DLD1 (cell line): ENCODE measurements at regions not wholly inside any gene's neighbourhood (a gene's known extent, or its start where the extent isn't known, plus 50 kb on each side); places are given as distances from the start of the nearest gene placed in this dataset.
"Not testable (repeated sequence)": the region's sequence is repeated elsewhere in the genome, so short reads cannot be mapped to it uniquely, and the experiment has no call there.

Experiments
- in situ Hi-C: cut with HindIII; loops from 2 replicates; pipeline ENCODE4 v1.10.0; 2017; ENCODE audit warnings: low sequenced_read_pairs

- in situ Hi-C loops: no loop called here
Measured at GRCh38 chr2:194332799-194333490, 1324.1 kb upstream of the SLC39A10 start.

GRCh38 chr2:194328456-194328855 is 1328.6 kb upstream of the SLC39A10 start:
- in situ Hi-C loops: no loop called here

GRCh38 chr2:194327196-194327888 is 1329.7 kb upstream of the SLC39A10 start:
- in situ Hi-C loops: no loop called here

GRCh38 chr2:194323740-194324139 is 1333.3 kb upstream of the SLC39A10 start:
- in situ Hi-C loops: no loop called here

GRCh38 chr2:194320520-194320919 is 1336.5 kb upstream of the SLC39A10 start:
- in situ Hi-C loops: no loop called here

- in situ Hi-C loops: no loop called here
Measured at GRCh38 chr2:194319222-194319992, 1337.6 kb upstream of the SLC39A10 start.

- in situ Hi-C loops: no loop called here
Measured at GRCh38 chr2:194314042-194314441, 1343.0 kb upstream of the SLC39A10 start.

- in situ Hi-C loops: no loop called here
Measured at GRCh38 chr2:194304191-194304590, 1352.8 kb upstream of the SLC39A10 start.

- in situ Hi-C loops: no loop called here
Measured at GRCh38 chr2:194301946-194302345, 1355.1 kb upstream of the SLC39A10 start.

GRCh38 chr2:194294156-194294555 is 1362.9 kb upstream of the SLC39A10 start:
- in situ Hi-C loops: no loop called here

- in situ Hi-C loops: no loop called here
Measured at GRCh38 chr2:194291104-194291503, 1365.9 kb upstream of the SLC39A10 start.

GRCh38 chr2:194289712-194290346 is 1367.2 kb upstream of the SLC39A10 start:
- in situ Hi-C loops: no loop called here

GRCh38 chr2:194276667-194277066 is 1380.4 kb upstream of the SLC39A10 start:
- in situ Hi-C loops: not testable (repeated sequence)

- in situ Hi-C loops: no loop called here
Measured at GRCh38 chr2:194271293-194271961, 1385.6 kb upstream of the SLC39A10 start.

- in situ Hi-C loops: no loop called here
Measured at GRCh38 chr2:194270648-194271047, 1386.4 kb upstream of the SLC39A10 start.

GRCh38 chr2:194264586-194264985 is 1392.4 kb upstream of the SLC39A10 start:
- in situ Hi-C loops: no loop called here

- in situ Hi-C loops: no loop called here
Measured at GRCh38 chr2:194260185-194260584, 1396.8 kb upstream of the SLC39A10 start.

GRCh38 chr2:194257095-194257494 is 1399.9 kb upstream of the SLC39A10 start:
- in situ Hi-C loops: no loop called here

GRCh38 chr2:194253528-194254259 is 1403.3 kb upstream of the SLC39A10 start:
- in situ Hi-C loops: no loop called here

GRCh38 chr2:194252127-194252526 is 1404.9 kb upstream of the SLC39A10 start:
- in situ Hi-C loops: no loop called here
